ENCODE measurements at regions not wholly inside any gene's neighbourhood (a gene's known extent, or its start where the extent isn't known, plus 50 kb on each side); places are given as distances from the start of the nearest gene placed in this dataset.

DNA sequence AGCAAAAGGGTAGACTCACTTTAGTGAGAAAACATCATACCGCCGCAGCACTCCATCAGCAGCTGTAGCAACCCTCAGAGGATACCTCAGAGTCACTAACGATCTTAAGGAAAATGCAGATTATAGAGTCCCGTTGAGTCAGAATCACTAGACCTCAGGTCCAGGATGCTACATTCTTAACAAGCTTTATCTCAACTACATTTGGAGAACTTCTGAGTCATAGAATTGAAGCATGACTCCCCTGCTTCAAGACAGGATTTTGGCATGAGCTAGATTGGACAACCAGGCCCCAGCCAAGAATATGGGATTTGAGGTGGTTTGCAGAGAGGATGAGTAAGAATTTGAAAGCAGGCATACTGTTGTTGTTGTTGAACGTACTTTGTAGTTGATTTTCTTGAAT, 118.9 kb upstream of the UBL3 start (continued):
- TF ChIP-seq, protein P1, sequence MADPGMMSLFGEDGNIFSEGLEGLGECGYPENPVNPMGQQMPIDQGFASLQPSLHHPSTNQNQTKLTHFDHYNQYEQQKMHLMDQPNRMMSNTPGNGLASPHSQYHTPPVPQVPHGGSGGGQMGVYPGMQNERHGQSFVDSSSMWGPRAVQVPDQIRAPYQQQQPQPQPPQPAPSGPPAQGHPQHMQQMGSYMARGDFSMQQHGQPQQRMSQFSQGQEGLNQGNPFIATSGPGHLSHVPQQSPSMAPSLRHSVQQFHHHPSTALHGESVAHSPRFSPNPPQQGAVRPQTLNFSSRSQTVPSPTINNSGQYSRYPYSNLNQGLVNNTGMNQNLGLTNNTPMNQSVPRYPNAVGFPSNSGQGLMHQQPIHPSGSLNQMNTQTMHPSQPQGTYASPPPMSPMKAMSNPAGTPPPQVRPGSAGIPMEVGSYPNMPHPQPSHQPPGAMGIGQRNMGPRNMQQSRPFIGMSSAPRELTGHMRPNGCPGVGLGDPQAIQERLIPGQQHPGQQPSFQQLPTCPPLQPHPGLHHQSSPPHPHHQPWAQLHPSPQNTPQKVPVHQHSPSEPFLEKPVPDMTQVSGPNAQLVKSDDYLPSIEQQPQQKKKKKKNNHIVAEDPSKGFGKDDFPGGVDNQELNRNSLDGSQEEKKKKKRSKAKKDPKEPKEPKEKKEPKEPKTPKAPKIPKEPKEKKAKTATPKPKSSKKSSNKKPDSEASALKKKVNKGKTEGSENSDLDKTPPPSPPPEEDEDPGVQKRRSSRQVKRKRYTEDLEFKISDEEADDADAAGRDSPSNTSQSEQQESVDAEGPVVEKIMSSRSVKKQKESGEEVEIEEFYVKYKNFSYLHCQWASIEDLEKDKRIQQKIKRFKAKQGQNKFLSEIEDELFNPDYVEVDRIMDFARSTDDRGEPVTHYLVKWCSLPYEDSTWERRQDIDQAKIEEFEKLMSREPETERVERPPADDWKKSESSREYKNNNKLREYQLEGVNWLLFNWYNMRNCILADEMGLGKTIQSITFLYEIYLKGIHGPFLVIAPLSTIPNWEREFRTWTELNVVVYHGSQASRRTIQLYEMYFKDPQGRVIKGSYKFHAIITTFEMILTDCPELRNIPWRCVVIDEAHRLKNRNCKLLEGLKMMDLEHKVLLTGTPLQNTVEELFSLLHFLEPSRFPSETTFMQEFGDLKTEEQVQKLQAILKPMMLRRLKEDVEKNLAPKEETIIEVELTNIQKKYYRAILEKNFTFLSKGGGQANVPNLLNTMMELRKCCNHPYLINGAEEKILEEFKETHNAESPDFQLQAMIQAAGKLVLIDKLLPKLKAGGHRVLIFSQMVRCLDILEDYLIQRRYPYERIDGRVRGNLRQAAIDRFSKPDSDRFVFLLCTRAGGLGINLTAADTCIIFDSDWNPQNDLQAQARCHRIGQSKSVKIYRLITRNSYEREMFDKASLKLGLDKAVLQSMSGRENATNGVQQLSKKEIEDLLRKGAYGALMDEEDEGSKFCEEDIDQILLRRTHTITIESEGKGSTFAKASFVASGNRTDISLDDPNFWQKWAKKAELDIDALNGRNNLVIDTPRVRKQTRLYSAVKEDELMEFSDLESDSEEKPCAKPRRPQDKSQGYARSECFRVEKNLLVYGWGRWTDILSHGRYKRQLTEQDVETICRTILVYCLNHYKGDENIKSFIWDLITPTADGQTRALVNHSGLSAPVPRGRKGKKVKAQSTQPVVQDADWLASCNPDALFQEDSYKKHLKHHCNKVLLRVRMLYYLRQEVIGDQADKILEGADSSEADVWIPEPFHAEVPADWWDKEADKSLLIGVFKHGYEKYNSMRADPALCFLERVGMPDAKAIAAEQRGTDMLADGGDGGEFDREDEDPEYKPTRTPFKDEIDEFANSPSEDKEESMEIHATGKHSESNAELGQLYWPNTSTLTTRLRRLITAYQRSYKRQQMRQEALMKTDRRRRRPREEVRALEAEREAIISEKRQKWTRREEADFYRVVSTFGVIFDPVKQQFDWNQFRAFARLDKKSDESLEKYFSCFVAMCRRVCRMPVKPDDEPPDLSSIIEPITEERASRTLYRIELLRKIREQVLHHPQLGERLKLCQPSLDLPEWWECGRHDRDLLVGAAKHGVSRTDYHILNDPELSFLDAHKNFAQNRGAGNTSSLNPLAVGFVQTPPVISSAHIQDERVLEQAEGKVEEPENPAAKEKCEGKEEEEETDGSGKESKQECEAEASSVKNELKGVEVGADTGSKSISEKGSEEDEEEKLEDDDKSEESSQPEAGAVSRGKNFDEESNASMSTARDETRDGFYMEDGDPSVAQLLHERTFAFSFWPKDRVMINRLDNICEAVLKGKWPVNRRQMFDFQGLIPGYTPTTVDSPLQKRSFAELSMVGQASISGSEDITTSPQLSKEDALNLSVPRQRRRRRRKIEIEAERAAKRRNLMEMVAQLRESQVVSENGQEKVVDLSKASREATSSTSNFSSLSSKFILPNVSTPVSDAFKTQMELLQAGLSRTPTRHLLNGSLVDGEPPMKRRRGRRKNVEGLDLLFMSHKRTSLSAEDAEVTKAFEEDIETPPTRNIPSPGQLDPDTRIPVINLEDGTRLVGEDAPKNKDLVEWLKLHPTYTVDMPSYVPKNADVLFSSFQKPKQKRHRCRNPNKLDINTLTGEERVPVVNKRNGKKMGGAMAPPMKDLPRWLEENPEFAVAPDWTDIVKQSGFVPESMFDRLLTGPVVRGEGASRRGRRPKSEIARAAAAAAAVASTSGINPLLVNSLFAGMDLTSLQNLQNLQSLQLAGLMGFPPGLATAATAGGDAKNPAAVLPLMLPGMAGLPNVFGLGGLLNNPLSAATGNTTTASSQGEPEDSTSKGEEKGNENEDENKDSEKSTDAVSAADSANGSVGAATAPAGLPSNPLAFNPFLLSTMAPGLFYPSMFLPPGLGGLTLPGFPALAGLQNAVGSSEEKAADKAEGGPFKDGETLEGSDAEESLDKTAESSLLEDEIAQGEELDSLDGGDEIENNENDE (IDR thresholded peaks at IDR 0.05; ENCODE audit: insufficient replicate concordance, low read length) = no peak
- TF ChIP-seq TEAD4 (IDR thresholded peaks at IDR 0.05; ENCODE audit: low read depth, low read length) (no peak), EGR1 (IDR thresholded peaks at IDR 0.05; ENCODE audit: borderline replicate concordance, low read depth, low read length) (no peak), GABPA (IDR thresholded peaks at IDR 0.05; ENCODE audit: borderline replicate concordance, insufficient read depth, low read length) (no peak), TAF1 (IDR thresholded peaks at IDR 0.05; ENCODE audit: low read depth, low read length) (no peak), CEBPB (IDR thresholded peaks at IDR 0.05; ENCODE audit: low read depth, low read length) (no peak), POLR2A (IDR thresholded peaks at IDR 0.05; ENCODE audit: control extremely low read depth in 1 of 2, low read depth in 2 of 2, low read length in 2 of 2) (no peak), RBBP5 (IDR thresholded peaks at IDR 0.05; ENCODE audit: borderline replicate concordance, low read depth, low read length) (no peak), POU5F1 (IDR thresholded peaks at IDR 0.05; ENCODE audit: low read depth, low read length) (no peak)
- TF ChIP-seq, protein P2, sequence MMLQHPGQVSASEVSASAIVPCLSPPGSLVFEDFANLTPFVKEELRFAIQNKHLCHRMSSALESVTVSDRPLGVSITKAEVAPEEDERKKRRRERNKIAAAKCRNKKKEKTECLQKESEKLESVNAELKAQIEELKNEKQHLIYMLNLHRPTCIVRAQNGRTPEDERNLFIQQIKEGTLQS (IDR thresholded peaks at IDR 0.05; ENCODE audit: insufficient read depth, low read depth, low read length) = no peak
